ENCODE measurements at regions not wholly inside any gene's neighbourhood (a gene's known extent, or its start where the extent isn't known, plus 50 kb on each side); places are given as distances from the start of the nearest gene placed in this dataset.

- no peak for TF ChIP-seq EZH2 (IDR thresholded peaks at IDR 0.05; ENCODE audit: borderline replicate concordance, low read length)
- TF ChIP-seq CTCF (IDR thresholded peaks at IDR 0.05; ENCODE audit: low read length) = no peak
Observed at GRCh38 chr7:47672977-47673381, 91.1 kb upstream of the TNS3 start.

Measured in OCI-LY1 (cell line).